Embryonic facial prominence (tissue), 1 donor: ENCODE measurements at regions not wholly inside any gene's neighbourhood (a gene's known extent, or its start where the extent isn't known, plus 50 kb on each side); places are given as distances from the start of the nearest gene placed in this dataset.
"Not testable (repeated sequence)": the region's sequence is repeated elsewhere in the genome, so short reads cannot be mapped to it uniquely, and the experiment has no call there.

Experiments used
- DNase-seq: peaks from one replicate; pipeline ENCODE4 v3.0.0-alpha.2; 2016; ENCODE audit errors: extremely low spot score

DNA sequence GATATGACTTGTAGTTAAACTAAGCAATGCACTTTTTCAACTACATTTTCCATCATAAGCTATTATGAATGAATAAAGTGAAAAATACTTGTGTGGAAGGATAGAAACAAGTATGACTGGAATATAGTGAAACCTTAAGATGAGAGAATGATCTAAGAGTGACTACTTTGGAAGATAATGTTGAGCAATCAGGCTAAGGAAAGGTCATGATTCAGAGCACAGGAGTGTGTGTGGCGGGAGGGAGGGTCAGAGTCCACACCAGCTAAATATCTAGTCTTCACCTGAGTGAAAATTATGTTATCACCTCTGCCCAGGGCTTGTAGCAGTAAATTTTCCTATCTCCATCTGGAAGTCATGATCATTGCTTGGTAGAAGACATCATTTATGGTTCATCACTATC is 833.4 kb upstream of the ATXN8OS start:
- no peak for DNase-seq

GRCh38 chr13:69264362-69265334 is 843.0 kb upstream of the ATXN8OS start:
- DNase-seq, result no peak

DNA sequence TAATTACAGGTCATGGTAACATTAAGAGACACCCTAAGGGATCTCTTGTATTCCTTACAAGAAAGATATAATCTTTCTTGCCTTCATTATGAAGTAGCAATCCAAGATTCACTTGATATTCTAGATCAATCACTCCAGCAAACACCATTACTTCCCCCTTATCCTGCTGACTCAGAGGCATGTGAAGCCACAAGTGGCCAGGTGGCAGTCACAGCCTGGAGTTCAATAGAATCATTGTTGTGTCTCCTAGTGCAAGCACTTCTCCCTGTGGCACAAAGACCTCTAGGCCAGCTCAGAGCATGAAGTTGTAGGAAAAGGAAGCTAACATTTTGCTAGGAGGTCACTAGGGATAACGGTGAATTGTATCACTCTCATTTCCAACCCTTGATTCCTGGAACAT is 864.3 kb upstream of the ATXN8OS start:
- DNase-seq, result no peak

- no peak for DNase-seq
These were observed 873.5 kb upstream of the ATXN8OS start for GRCh38 chr13:69234171-69234570.

- no peak for DNase-seq
These were observed 881.2 kb upstream of the ATXN8OS start for GRCh38 chr13:69226427-69226826.

GRCh38 chr13:69221633-69222498 is 885.8 kb upstream of the ATXN8OS start:
- not testable (repeated sequence) for DNase-seq

DNA sequence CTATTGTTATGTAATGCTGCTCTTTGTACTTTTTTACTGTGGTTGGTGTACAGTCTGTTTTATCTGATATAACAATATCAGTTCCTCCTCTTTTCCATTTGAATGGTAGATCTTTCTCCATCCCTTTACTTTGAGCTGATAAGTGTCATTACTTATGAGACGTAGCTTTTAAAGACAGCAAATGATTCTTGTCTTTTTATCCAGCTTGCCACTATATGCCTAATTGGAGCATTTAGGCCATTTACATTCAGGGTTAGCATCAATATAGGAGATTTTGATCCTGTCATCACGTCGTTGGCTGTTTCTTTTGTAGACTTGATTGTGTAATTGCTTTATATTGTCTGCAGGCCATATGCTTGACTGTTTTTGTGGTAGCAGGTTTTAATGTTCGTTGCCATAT is 894.2 kb upstream of the ATXN8OS start:
- DNase-seq, result no peak

GRCh38 chr13:69204620-69205019 is 903.0 kb upstream of the ATXN8OS start:
- DNase-seq, result no peak

DNA sequence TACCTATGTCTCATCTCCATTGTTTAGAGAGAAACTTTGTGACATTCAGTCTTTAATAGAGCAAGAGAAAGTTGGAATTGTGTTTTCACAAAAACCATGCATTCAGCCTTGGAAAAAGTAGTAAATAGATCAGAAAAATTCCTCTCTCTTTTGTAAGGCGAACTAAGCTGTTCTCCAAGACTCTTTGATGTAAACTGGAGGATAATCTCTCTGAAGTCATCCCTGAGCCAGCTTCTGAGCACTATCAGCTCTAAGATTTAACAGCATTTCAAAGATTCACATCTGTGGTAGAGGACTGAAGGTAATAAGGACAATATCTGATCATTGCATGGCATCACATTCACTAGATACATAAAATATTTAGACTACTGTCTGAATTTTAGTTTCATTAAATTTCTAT is 904.6 kb upstream of the ATXN8OS start:
- no peak for DNase-seq

DNA sequence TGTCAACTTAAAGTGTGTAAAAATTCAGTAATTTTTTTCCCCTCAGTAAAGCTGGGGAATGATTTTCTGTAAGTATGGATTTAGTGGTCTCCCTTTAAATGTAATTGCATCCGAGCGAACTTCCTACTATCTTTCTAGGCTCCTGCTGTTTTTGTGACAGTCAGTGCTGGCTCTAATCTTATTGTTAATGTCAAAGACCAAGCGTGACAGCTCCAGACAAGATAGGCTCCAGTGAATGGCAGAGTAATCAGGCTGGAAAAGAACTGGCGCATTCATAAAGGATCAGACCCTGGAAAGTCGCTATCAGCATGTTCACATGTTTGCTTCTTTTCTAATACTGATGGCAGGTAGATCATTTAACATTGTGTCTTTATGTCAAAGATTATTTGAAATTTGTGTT is 908.0 kb upstream of the ATXN8OS start:
- no peak for DNase-seq

GRCh38 chr13:69198706-69199105 is 908.9 kb upstream of the ATXN8OS start:
- no peak for DNase-seq

DNA sequence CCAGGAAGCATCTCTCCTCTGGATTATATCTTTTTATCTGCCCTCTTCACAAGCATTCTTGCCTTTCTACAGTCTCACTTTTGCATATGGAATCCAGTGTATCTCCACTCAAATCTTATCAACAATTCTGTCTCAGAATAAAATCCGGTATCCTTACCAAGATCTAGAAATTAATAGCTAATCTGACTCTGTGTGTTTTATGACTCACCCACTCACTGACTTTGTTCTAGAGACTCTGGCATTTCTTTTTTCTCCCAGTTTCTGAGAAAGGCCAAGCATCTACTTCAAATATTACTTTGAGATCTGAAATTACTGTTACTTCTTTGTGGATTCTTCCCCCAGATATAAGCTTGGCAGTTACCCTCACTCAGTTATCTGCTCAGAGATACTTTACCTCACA is 913.5 kb upstream of the ATXN8OS start:
- no peak for DNase-seq

GRCh38 chr13:69180034-69180433 is 927.6 kb upstream of the ATXN8OS start:
- DNase-seq, result no peak

GRCh38 chr13:69178000-69178399 is 929.6 kb upstream of the ATXN8OS start:
- DNase-seq, result no peak

DNA sequence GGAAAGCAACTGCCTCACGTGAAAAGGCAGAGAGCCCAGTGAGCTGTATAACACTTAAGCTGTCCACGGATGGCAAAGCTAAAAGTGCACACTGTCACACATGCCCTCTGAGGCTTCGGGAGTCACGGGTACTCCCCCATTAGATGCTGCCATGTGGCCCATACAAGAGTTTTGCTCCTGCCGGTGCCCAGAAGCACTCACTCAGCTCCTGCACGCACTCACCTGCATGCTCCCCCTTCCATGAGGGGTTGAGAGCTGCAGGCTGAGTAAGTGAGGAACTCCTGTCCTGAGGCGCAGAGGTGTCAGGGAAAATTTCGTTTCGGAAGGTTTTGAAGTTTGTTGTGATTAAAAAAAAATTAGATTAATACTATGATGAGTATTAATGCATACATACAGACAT is 939.2 kb upstream of the ATXN8OS start:
- DNase-seq, result no peak

GRCh38 chr13:69155136-69155535 is 952.5 kb upstream of the ATXN8OS start:
- DNase-seq, result no peak

- DNase-seq, result no peak
These were observed 965.5 kb upstream of the ATXN8OS start for GRCh38 chr13:69142101-69142500.

DNA sequence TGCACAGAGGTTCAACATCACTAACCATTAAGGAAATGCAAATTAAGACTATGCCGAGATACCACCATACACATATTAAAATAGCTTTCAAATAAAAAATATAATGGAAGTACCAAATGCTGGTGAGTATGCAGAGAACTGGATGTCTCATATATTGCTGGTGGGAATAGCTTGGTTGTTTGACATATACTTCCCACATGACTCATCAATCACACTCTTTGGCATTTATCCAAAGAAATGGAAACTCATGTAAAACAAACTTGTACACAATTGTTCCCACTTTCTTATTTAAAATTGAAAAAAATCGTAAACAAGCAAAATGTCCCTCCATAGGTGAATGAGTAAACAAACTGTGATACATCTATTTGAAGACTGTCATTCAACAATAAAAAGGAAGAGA is 982.6 kb upstream of the ATXN8OS start:
- no peak for DNase-seq

- DNase-seq, result no peak
These were observed 997.6 kb upstream of the ATXN8OS start for GRCh38 chr13:69109891-69110525.

GRCh38 chr13:69108486-69108885 is 999.1 kb upstream of the ATXN8OS start:
- DNase-seq, result no peak

DNA sequence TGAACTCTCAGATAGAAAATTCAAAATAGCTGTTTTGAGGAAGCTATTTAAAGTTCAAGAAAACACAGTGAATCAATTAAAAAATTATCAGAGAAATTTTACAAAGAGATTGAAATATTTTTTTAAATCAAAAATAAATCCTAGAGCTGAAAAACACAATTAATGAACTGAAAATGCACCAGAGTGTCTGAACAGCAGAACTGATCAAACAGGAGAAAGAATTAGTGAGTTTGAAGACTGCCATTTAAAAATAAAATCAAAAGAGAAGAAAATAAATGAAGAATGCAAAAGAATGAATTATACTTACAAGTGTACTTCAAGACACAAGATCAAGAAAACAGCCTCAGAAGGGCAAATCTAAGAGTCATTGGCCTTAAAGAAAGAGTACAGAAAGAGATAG is 1000.2 kb upstream of the ATXN8OS start:
- no peak for DNase-seq

DNA sequence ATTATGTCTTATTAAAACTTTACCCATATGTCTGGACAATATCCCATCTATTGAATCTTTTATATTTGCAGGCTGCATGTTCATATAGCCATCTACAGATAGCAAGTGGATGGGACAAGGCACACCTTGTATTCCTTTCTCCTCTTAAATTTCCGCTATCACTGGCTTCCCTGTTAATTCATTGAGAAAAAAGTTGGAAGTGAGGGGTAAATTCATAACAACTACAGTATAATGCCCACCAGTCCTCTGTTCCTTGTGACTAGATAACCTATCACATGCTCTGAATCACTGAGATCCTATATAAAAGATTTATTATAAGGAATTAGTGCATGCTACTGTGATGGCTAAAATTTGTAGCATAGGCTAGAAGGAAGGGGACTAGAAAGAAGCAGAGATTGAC is 1005.8 kb upstream of the ATXN8OS start:
- DNase-seq, result no peak
